ENCODE measurements at regions not wholly inside any gene's neighbourhood (a gene's known extent, or its start where the extent isn't known, plus 50 kb on each side); places are given as distances from the start of the nearest gene placed in this dataset.

DNA sequence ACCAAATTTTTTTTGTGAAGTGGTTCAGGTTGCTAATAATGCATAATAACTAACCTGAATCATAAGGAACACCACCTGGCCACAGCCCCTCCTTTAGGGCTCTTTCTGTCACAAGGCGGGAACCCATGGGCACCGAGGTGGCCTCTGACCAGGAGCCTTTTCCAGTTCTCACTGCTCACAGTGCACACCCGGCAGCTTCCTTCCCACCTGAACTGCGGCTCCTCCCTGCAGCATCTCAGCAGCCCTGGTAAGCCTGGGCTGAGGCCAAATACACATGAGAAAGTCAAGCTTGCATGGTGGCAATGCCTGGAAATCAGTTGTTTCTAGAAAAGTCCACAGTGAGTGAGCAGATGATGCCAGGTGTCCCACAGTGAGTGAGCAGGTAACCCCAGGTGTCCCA lies 77.6 kb upstream of the SNTG2 start:
- TF ChIP-seq ZNF780A (CRISPR knock-in tag; IDR thresholded peaks at IDR 0.05), result no peak
- no peak for TF ChIP-seq REST (IDR thresholded peaks at IDR 0.05; ENCODE audit: borderline replicate concordance in 1 of 2, low read depth in 1 of 2, low read length in 2 of 2)
